Astrocyte (in vitro differentiated cells and primary cell): ENCODE measurements at regions not wholly inside any gene's neighbourhood (a gene's known extent, or its start where the extent isn't known, plus 50 kb on each side); places are given as distances from the start of the nearest gene placed in this dataset.

ENCODE experiments used
- EZH2 ChIP-seq: IDR thresholded peaks from 2 replicates; pipeline ENCODE4 v1.6.1; 2012; ENCODE audit warnings: mild to moderate bottlenecking, low read length, inconsistent platforms; ENCODE audit not compliant: insufficient read depth
- TF ChIP-seq, protein P1 (sequence below): IDR thresholded peaks from 2 replicates; pipeline ENCODE4 v1.5.1; 2011; ENCODE audit warnings: low read depth, mild to moderate bottlenecking, inconsistent platforms, low read length, moderate library complexity; ENCODE audit not compliant: insufficient read depth

GRCh38 chr12:115118177-115118724 is 434.3 kb upstream of the TBX3 start:
- TF ChIP-seq, protein P1, sequence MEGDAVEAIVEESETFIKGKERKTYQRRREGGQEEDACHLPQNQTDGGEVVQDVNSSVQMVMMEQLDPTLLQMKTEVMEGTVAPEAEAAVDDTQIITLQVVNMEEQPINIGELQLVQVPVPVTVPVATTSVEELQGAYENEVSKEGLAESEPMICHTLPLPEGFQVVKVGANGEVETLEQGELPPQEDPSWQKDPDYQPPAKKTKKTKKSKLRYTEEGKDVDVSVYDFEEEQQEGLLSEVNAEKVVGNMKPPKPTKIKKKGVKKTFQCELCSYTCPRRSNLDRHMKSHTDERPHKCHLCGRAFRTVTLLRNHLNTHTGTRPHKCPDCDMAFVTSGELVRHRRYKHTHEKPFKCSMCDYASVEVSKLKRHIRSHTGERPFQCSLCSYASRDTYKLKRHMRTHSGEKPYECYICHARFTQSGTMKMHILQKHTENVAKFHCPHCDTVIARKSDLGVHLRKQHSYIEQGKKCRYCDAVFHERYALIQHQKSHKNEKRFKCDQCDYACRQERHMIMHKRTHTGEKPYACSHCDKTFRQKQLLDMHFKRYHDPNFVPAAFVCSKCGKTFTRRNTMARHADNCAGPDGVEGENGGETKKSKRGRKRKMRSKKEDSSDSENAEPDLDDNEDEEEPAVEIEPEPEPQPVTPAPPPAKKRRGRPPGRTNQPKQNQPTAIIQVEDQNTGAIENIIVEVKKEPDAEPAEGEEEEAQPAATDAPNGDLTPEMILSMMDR: no peak
- TF ChIP-seq EZH2: no peak
